H9 (cell line): ENCODE measurements at regions not wholly inside any gene's neighbourhood (a gene's known extent, or its start where the extent isn't known, plus 50 kb on each side); places are given as distances from the start of the nearest gene placed in this dataset.

Experiments
- DNase-seq: peaks from one replicate; pipeline ENCODE4 v3.0.0-alpha.2; 2017
- H2AFZ ChIP-seq: one replicate; pipeline ENCODE4 v1.6.1; 2013; ENCODE audit warnings: mild to moderate bottlenecking, low read length, control low read depth, moderate library complexity
- H2AK5ac ChIP-seq: 2 replicates; pipeline ENCODE4 v1.6.1; 2013; ENCODE audit warnings: low read length, control low read depth, mixed read lengths; ENCODE audit not compliant: insufficient read length
- H2BK120ac ChIP-seq: one replicate; pipeline ENCODE4 v1.6.1; 2013; ENCODE audit warnings: low read depth, mild to moderate bottlenecking, low read length, control low read depth, inconsistent platforms; ENCODE audit not compliant: poor library complexity, severe bottlenecking
- H2BK12ac ChIP-seq: 2 replicates; pipeline ENCODE4 v1.6.1; 2013; ENCODE audit warnings: low read length, control low read depth, mixed read lengths, low read depth; ENCODE audit not compliant: insufficient read length
- H2BK15ac ChIP-seq: 2 replicates; pipeline ENCODE4 v1.6.1; 2013; ENCODE audit warnings: low read depth, low read length, control low read depth
- H2BK20ac ChIP-seq: one replicate; pipeline ENCODE4 v1.6.1; 2013; ENCODE audit warnings: low read depth, mild to moderate bottlenecking, low read length, control low read depth, inconsistent platforms; ENCODE audit not compliant: poor library complexity, severe bottlenecking
- H2BK5ac ChIP-seq: 2 replicates; pipeline ENCODE4 v1.6.1; 2013; ENCODE audit warnings: low read length, control low read depth, mixed read lengths; ENCODE audit not compliant: insufficient read length
- H3K14ac ChIP-seq: 2 replicates; pipeline ENCODE4 v1.6.1; 2013; ENCODE audit warnings: low read length, control low read depth; ENCODE audit not compliant: insufficient read depth
- H3K18ac ChIP-seq: 2 replicates; pipeline ENCODE4 v1.6.1; 2013; ENCODE audit warnings: low read depth, mild to moderate bottlenecking, mixed read lengths, low read length, control low read depth; ENCODE audit not compliant: insufficient read length
- H3K23ac ChIP-seq: 2 replicates; pipeline ENCODE4 v1.6.1; 2013; ENCODE audit warnings: low read length, control low read depth, mixed read lengths, low read depth; ENCODE audit not compliant: insufficient read length
- H3K23me2 ChIP-seq: 2 replicates; pipeline ENCODE4 v1.6.1; 2013; ENCODE audit warnings: low read depth, mild to moderate bottlenecking, mixed read lengths, low read length, control low read depth; ENCODE audit not compliant: insufficient read length, poor library complexity, severe bottlenecking
- H3K27ac ChIP-seq: 2 replicates; pipeline ENCODE4 v1.5.1; 2013; ENCODE audit warnings: low read length, control low read depth, mixed read lengths, low read depth; ENCODE audit not compliant: insufficient read length
- H3K27me3 ChIP-seq: 2 replicates; pipeline ENCODE4 v1.6.1; 2013; ENCODE audit warnings: low read length, control low read depth, inconsistent platforms; ENCODE audit not compliant: insufficient read depth
- H3K4ac ChIP-seq: 2 replicates; pipeline ENCODE4 v1.6.1; 2013; ENCODE audit warnings: low read depth, mild to moderate bottlenecking, control low read depth, inconsistent platforms, low read length, moderate library complexity
- H3K4me1 ChIP-seq: 2 replicates; pipeline ENCODE4 v1.6.1; 2013; ENCODE audit warnings: low read length, control low read depth, inconsistent platforms; ENCODE audit not compliant: insufficient read depth
- H3K4me2 ChIP-seq: 2 replicates; pipeline ENCODE4 v1.6.1; 2013; ENCODE audit warnings: low read length, control low read depth, mixed read lengths; ENCODE audit not compliant: insufficient read length, insufficient read depth
- H3K56ac ChIP-seq: 2 replicates; pipeline ENCODE4 v1.6.1; 2013; ENCODE audit warnings: low read depth, mild to moderate bottlenecking, mixed read lengths, low read length, control low read depth; ENCODE audit not compliant: insufficient read length
- H3K79me1 ChIP-seq: 2 replicates; pipeline ENCODE4 v1.6.1; 2013; ENCODE audit warnings: low read depth, mild to moderate bottlenecking, moderate library complexity, low read length, control low read depth, inconsistent platforms; ENCODE audit not compliant: insufficient read depth, poor library complexity, severe bottlenecking
- H3K79me2 ChIP-seq: 2 replicates; pipeline ENCODE4 v1.6.1; 2013; ENCODE audit warnings: low read length, control low read depth, inconsistent platforms; ENCODE audit not compliant: insufficient read depth
- H3K9ac ChIP-seq: 2 replicates; pipeline ENCODE4 v1.6.1; 2013; ENCODE audit warnings: low read length, control low read depth, mixed read lengths; ENCODE audit not compliant: insufficient read length; ENCODE audit errors: extremely low read depth
- H3K9me3 ChIP-seq: one replicate; pipeline ENCODE4 v1.6.1; 2013; ENCODE audit warnings: low read depth, low read length, inconsistent platforms; ENCODE audit not compliant: control insufficient read depth
- H3T11ph ChIP-seq: one replicate; pipeline ENCODE4 v1.6.1; 2013; ENCODE audit warnings: mild to moderate bottlenecking, low read length, control low read depth, inconsistent platforms
- H4K20me1 ChIP-seq: one replicate; pipeline ENCODE4 v1.6.1; 2013; ENCODE audit not compliant: control insufficient read depth, insufficient read length, insufficient read depth
- H4K5ac ChIP-seq: 2 replicates; pipeline ENCODE4 v1.6.1; 2013; ENCODE audit warnings: low read depth, mild to moderate bottlenecking, mixed read lengths, low read length, control low read depth; ENCODE audit not compliant: insufficient read length
- H4K8ac ChIP-seq: replicated peaks from 2 replicates; pipeline ENCODE4 v1.6.1; 2013; ENCODE audit warnings: low read length, control low read depth, mixed read lengths, low read depth; ENCODE audit not compliant: insufficient read length
- H4K91ac ChIP-seq: 2 replicates; pipeline ENCODE4 v1.6.1; 2013; ENCODE audit warnings: low read depth, mild to moderate bottlenecking, moderate library complexity, mixed read lengths, low read length, control low read depth; ENCODE audit not compliant: insufficient read length
- H3K27ac Mint-ChIP-seq, 3 experiments: 2 replicates in 2 of 3; 3 replicates in 1 of 3; pipeline ENCODE4 v1.8.0; 2020 to 2021; ENCODE audit warnings: mixed read lengths in 3 of 3, mild to moderate bottlenecking in 1 of 3, moderate library complexity in 1 of 3
- H3K27me3 Mint-ChIP-seq: 2 replicates; pipeline ENCODE4 v1.8.0; 2021; ENCODE audit warnings: low read depth, mild to moderate bottlenecking, moderate library complexity, mixed read lengths
- H3K36me3 Mint-ChIP-seq, 3 experiments: 2 replicates in 2 of 3; 3 replicates in 1 of 3; pipeline ENCODE4 v1.8.0; 2020 to 2021; ENCODE audit warnings: low read depth in 3 of 3, mixed read lengths in 3 of 3; ENCODE audit not compliant: insufficient read depth in 1 of 3
- H3K4me1 Mint-ChIP-seq, 2 experiments: 2 replicates each; pipeline ENCODE4 v1.8.0; 2020; ENCODE audit warnings: mixed read lengths in 2 of 2
- H3K4me3 Mint-ChIP-seq, 2 experiments: 2 replicates in 1 of 2; 3 replicates in 1 of 2; pipeline ENCODE4 v1.8.0; 2020 to 2021; ENCODE audit warnings: mild to moderate bottlenecking in 2 of 2, mixed read lengths in 2 of 2, moderate library complexity in 1 of 2
- H3K9me3 Mint-ChIP-seq, 2 experiments: 2 replicates in 1 of 2; 3 replicates in 1 of 2; pipeline ENCODE4 v1.8.0; 2020; ENCODE audit warnings: mild to moderate bottlenecking in 2 of 2, mixed read lengths in 2 of 2, moderate library complexity in 1 of 2
- WGBS: extraction: QIAGEN DNeasy Blood & Tissue Kit; methylation state at CpG from one replicate; pipeline ENCODE4 v1.1.7; 2013; ENCODE audit warnings: missing lambda C conversion rate, low lambda C conversion rate, mixed read lengths; ENCODE audit not compliant: insufficient read length; ENCODE audit errors: extremely low coverage; 5-methylcytosine and 5-hydroxymethylcytosine counted together
- TF ChIP-seq, protein P1 (sequence below): fragments of 200-600 bp; sonication (generic); conservative IDR thresholded peaks from 3 replicates; pipeline ENCODE4 v1.8.0; 2021; ENCODE audit warnings: antibody characterized with exemption, mild to moderate bottlenecking

DNA sequence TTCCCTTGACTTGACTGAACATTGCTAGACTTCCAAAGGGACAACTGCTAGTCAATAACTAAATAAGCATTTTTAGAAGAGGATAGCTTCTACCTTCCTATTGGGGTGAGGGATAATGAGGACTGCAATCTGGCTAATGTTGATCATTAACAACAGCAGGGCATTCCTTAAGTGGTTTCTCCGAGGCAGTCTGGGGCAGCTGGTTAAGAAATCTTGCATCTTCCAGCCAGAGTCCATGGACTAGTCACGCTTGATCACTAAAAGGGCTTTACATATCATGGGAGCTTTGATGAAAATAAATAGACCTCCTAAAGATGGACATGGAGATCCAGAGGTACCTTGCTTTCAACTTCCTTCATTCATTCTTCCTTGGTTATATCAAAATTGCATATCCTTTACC is 329.4 kb upstream of the ESRRG start:
- no peak for DNase-seq
- Histone ChIP-seq H2BK15ac (no peak overlapping the region), H2BK5ac (no peak overlapping the region), H2BK20ac (no peak overlapping the region), H3K18ac (no peak overlapping the region), H4K91ac (no peak overlapping the region), H2BK120ac (no peak overlapping the region), H3T11ph (no peak overlapping the region), H3K4me1 (no peaks in the 10 kb centered on the region), H3K9me3 (no peaks in the 10 kb centered on the region), H3K4ac (no peak overlapping the region), H3K56ac (no peak overlapping the region), H3K14ac (no peak overlapping the region), H3K23me2 (no peaks in the 10 kb centered on the region), H2AFZ (no peak overlapping the region), H4K20me1 (no peaks in the 10 kb centered on the region), H3K9ac (no peak overlapping the region), H2BK12ac (no peak overlapping the region), H3K27me3 (no peaks in the 10 kb centered on the region), H3K27ac (no peak overlapping the region), H4K5ac (no peak overlapping the region), H4K8ac (no peak overlapping the region), H3K79me1 (no peaks in the 10 kb centered on the region), H3K79me2 (no peaks in the 10 kb centered on the region), H3K4me2 (no peak overlapping the region), H3K23ac (no peak overlapping the region), H2AK5ac (no peak overlapping the region)
- WGBS: no CpG with 5 or more reads among the region's 2 CpGs
- no peak overlapping the region for H3K27ac Mint-ChIP-seq
- H3K9me3 Mint-ChIP-seq: no peaks in the 10 kb centered on the region
- TF ChIP-seq, protein P1, sequence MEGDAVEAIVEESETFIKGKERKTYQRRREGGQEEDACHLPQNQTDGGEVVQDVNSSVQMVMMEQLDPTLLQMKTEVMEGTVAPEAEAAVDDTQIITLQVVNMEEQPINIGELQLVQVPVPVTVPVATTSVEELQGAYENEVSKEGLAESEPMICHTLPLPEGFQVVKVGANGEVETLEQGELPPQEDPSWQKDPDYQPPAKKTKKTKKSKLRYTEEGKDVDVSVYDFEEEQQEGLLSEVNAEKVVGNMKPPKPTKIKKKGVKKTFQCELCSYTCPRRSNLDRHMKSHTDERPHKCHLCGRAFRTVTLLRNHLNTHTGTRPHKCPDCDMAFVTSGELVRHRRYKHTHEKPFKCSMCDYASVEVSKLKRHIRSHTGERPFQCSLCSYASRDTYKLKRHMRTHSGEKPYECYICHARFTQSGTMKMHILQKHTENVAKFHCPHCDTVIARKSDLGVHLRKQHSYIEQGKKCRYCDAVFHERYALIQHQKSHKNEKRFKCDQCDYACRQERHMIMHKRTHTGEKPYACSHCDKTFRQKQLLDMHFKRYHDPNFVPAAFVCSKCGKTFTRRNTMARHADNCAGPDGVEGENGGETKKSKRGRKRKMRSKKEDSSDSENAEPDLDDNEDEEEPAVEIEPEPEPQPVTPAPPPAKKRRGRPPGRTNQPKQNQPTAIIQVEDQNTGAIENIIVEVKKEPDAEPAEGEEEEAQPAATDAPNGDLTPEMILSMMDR: no peak
- H3K4me1 Mint-ChIP-seq: no peaks in the 10 kb centered on the region
- no peaks in the 10 kb centered on the region for H3K36me3 Mint-ChIP-seq
- H3K27me3 Mint-ChIP-seq: no peaks in the 10 kb centered on the region; the same call in 1 of the 2 replicates
- no peak overlapping the region for H3K4me3 Mint-ChIP-seq
